ENCODE measurements at regions not wholly inside any gene's neighbourhood (a gene's known extent, or its start where the extent isn't known, plus 50 kb on each side); places are given as distances from the start of the nearest gene placed in this dataset.

GRCh38 chr3:148532326-148532725, 165.4 kb upstream of the AGTR1 start:
- no peak for DNase-seq (ENCODE audit: low read depth)
- H3K4me3 ChIP-seq (ENCODE audit: control insufficient read depth, low read depth, low read length): no peak overlapping the region
- TF ChIP-seq CTCF (IDR thresholded peaks at IDR 0.05; ENCODE audit: control insufficient read depth, insufficient read depth, low read depth, low read length, missing control alignments): no peak

GRCh38 chr3:148532774-148533173, 164.9 kb upstream of the AGTR1 start:
- no peak overlapping the region for H3K4me3 ChIP-seq (ENCODE audit: control insufficient read depth, low read depth, low read length)
- DNase-seq (ENCODE audit: low read depth): no peak
- TF ChIP-seq CTCF (IDR thresholded peaks at IDR 0.05; ENCODE audit: control insufficient read depth, insufficient read depth, low read depth, low read length, missing control alignments): no peak

GRCh38 chr3:148534089-148534988, 163.4 kb upstream of the AGTR1 start:
- TF ChIP-seq CTCF (IDR thresholded peaks at IDR 0.05; ENCODE audit: control insufficient read depth, insufficient read depth, low read depth, low read length, missing control alignments): no peak
- no peak overlapping the region for H3K4me3 ChIP-seq (ENCODE audit: control insufficient read depth, low read depth, low read length)
- no peak for DNase-seq (ENCODE audit: low read depth)

GRCh38 chr3:148535001-148535400, 162.7 kb upstream of the AGTR1 start:
- TF ChIP-seq CTCF (IDR thresholded peaks at IDR 0.05; ENCODE audit: control insufficient read depth, insufficient read depth, low read depth, low read length, missing control alignments): no peak
- no peak for DNase-seq (ENCODE audit: low read depth)
- no peak overlapping the region for H3K4me3 ChIP-seq (ENCODE audit: control insufficient read depth, low read depth, low read length)

- H3K4me3 ChIP-seq (ENCODE audit: control insufficient read depth, low read depth, low read length): no peak overlapping the region
- no peak for DNase-seq (ENCODE audit: low read depth)
- no peak for TF ChIP-seq CTCF (IDR thresholded peaks at IDR 0.05; ENCODE audit: control insufficient read depth, insufficient read depth, low read depth, low read length, missing control alignments)
Observed at GRCh38 chr3:148540266-148540665, 157.4 kb upstream of the AGTR1 start.

DNA sequence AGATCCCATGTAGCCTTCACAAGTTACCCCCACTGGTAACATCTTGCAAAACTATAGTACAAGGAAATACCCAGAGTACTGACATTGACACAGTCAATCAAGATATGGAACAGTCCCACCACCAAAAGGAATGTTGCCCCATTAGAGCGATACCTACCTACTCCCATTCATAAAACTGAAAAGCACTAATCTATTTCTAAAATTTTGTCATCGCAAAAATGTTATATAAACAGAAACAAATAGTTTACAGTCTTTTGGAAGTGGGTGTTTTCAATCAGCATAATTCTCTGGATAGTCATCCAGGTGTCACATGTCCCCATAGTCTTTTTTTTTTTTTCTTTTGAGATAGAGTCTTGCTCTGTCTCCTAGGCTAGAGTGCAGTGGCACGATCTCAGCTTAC, 156.9 kb upstream of the AGTR1 start:
- no peak for DNase-seq (ENCODE audit: low read depth)
- H3K4me3 ChIP-seq (ENCODE audit: control insufficient read depth, low read depth, low read length): no peak overlapping the region
- TF ChIP-seq CTCF (IDR thresholded peaks at IDR 0.05; ENCODE audit: control insufficient read depth, insufficient read depth, low read depth, low read length, missing control alignments): no peak
